GM21390 (cell line): ENCODE measurements at regions not wholly inside any gene's neighbourhood (a gene's known extent, or its start where the extent isn't known, plus 50 kb on each side); places are given as distances from the start of the nearest gene placed in this dataset.
"Not testable (repeated sequence)": the region's sequence is repeated elsewhere in the genome, so short reads cannot be mapped to it uniquely, and the experiment has no call there.

ENCODE experiments used
- ATAC-seq: cut with Tn5 transposase; IDR thresholded peaks from one replicate; pipeline ENCODE4 v1.9.1; 2021; ENCODE audit not compliant: unreplicated experiment

DNA sequence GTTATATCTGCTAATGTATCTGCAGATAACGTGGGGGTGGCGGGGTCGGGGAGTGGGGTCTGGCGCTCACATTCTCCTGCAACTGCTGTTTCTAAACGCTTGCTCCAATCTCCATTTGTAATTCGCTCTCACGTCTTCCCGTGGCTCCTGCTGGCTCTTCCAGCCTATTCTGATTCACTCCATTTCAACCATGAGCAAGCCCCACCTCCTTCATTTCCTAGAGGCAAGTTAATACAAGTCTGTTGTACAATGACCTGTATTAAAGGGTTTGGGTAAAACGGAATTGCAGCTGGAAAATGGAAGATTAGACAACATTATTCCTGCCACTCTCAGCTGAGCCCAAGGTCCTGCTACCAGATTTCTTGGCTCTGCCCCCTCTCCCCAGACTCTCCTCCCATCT, 132.3 kb downstream of the CSNK2A3 start:
- ATAC-seq: no peak

DNA sequence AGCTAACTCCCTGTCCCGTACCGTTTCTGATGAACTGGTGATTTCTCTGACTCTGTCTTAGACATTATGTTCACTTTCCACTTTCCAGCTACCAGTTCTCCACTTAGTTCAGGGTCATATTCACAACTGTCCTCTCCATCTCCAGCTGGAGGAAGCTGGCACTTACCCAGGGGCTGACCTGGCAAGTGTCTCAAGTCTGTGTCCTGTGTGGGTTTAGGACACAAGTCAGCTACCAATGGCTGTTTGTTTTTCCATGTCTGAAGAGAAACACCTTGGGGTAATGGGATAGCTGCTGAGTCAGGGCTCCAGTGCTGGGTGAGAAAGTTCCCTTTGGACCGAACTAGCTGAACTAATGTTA, 134.4 kb downstream of the CSNK2A3 start:
- no peak for ATAC-seq

DNA sequence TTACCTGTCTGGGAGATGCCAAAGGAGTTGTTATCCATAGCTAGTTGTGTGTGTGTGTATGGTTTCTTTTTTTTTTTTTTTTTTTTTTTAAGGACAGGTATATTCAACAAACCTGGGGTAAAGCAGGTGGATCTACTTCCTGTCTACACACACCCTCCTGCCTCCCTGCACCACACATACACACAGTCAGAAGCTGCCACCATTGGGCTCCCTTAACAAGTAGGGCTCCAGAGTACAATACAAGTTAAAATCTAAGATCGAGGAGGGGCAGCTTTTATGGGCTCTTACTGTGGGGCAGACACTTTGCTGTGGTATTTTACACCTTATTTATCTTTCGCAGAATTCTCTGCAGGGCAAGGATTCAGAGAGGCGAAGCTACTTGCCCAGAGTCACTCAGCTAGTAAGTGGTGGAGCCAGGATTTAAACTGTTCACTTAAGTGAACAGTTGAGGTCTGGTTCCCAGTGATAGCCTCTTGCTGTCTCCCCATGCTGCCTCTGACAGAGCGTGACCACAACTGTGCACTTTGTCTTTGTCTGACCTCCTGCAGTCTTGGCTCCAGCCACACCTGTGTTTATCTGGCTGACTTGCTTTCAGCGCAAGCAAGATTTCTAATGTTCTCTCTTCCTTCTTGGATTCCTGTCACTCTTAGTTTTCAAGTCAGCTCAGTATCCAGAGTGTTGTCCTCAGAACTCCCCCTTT, 135.0 kb downstream of the CSNK2A3 start:
- no peak for ATAC-seq

GRCh38 chr11:11217289-11217928, 135.6 kb downstream of the CSNK2A3 start:
- no peak for ATAC-seq

DNA sequence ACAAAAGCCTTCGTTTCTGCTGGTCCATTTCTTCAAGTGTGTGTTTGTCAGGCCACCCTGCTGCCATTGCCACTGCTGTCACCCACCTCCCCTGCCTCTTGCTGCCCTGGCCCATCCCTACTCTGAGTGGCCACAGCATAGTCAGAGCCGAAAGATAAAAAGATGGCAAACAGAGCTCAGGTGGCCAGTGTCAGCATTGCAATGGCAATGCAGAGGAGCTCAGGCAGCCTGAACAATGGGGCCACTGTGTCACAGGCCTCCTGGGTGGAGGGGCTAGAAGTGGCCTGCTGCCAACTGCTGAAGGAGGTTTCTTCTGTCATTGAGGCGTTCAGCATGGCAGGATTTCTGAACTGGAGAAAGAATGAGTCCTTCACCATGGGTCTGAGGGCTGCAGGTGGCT, 137.1 kb downstream of the CSNK2A3 start:
- no peak for ATAC-seq

GRCh38 chr11:11215058-11215815, 137.8 kb downstream of the CSNK2A3 start:
- ATAC-seq: no peak

DNA sequence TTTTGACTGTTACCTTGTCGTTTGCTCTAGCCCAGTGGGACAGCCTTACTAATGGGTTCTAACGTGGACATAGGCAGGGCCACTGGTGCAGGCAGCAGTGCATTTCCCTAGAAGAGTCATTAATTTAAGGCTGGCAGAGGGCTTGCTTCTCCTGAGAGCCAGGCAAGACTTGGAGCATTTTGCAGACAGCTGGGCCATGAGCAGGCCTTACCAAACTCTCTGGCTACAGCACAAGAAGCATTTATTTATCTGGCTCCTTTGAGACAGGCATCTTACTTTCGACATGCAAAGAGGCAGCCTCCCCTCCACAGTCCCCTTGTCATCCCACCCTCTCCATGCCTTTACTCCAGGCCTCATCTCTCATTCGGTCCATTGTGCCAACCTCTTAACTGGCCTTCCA, 139.9 kb downstream of the CSNK2A3 start:
- ATAC-seq: no peak

- no peak for ATAC-seq
These were observed 141.2 kb downstream of the CSNK2A3 start for GRCh38 chr11:11211888-11212287.

- no peak for ATAC-seq
These were observed 141.9 kb downstream of the CSNK2A3 start for GRCh38 chr11:11211186-11211585.

DNA sequence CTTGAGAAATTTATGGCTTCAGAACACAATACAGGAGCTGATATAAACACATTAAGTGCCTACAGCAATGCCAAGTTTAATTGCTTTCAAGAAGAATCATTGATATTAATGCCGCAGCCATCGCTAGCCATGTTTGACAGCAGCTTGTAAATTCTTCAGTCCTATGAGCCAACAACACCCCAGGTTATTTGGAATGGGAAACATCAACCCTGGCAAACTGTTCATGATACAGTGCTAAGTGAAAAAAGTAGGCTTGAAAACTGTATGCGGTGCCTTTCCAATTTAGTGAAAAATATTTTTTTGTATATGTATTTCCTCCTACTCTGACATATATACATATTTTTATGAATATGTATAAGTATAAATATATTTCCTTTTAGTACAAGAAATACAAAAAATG, 142.6 kb downstream of the CSNK2A3 start:
- no peak for ATAC-seq

DNA sequence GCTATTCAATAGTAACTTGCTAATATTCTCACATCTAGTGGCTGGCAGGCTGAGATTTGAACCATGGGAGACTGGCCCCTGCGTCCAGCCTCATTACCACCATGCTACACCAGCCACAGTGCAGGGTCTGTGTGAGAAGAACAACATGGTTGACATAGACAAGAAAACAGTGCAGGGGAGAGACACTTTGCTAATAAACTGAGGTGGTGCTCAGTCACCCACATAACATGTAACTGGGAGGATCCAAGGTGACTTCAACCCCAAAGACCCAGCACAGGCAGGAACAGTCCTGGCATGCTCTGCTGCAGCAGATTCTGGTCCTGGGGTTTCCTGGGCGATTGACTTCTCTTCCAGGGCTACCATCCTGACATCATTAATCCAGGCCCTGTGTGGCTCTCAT, 143.1 kb downstream of the CSNK2A3 start:
- no peak for ATAC-seq

- ATAC-seq: no peak
These were observed 144.1 kb downstream of the CSNK2A3 start for GRCh38 chr11:11208994-11209393.

DNA sequence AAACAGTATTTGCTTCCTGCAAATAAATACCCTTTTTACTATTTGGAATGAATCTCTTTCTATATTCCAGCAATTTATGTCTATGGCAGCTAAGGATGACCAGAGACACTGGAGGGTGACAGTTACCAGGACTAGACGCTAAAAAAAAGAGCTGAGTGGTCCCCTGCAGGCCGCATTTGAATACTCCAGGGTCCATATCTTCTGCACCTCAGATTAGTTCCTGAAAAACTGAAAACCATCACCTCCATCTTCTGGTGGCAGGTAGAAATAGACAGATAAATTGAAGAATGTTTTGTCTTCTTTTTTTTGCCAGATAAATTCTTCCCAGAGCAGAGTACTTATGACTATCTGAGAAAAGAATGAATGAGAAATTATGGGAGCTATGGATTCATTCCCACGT, 145.6 kb downstream of the CSNK2A3 start:
- no peak for ATAC-seq

DNA sequence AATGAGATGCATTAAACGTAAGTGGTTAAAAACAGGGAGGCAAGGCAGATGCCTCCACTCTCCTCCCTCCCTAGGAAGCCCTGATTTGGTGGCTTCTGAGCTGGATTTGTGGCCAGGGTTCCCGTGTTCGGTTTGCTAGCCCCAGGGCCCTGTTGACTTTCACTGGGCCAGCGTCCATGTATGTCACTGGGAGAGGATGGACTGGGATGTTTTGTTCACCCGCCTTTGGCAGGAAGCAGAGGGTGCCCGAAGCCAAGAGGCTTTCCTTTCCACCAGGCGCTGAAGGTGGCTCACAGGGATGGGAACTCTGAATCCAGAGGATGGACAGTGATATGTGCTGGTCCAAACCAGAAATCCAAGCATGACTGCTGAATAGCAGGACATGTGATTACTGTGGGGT, 146.6 kb downstream of the CSNK2A3 start:
- no peak for ATAC-seq

DNA sequence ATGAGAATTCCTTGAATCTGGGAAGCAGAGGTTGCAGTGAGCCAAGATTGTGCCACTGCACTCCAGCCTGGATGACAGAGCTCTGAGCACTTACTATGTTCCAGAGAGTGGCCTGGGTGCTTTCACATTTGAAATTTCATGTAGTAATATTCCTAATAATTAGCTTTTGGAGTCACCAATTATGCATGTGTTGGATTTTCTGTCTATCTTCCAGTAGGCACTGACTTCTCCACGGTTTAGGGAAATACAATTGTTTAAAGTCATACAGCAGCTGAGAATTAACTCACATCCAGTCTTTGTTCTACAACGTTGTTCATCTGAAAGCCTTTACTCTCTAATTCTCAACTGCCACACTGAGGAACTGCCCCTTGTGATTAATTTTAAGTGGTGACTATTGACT, 150.2 kb downstream of the CSNK2A3 start:
- ATAC-seq: no peak

- ATAC-seq: not testable (repeated sequence)
These were observed 151.7 kb downstream of the CSNK2A3 start for GRCh38 chr11:11201302-11201701.

- ATAC-seq: no peak
These were observed 160.5 kb downstream of the CSNK2A3 start for GRCh38 chr11:11192541-11192940.

DNA sequence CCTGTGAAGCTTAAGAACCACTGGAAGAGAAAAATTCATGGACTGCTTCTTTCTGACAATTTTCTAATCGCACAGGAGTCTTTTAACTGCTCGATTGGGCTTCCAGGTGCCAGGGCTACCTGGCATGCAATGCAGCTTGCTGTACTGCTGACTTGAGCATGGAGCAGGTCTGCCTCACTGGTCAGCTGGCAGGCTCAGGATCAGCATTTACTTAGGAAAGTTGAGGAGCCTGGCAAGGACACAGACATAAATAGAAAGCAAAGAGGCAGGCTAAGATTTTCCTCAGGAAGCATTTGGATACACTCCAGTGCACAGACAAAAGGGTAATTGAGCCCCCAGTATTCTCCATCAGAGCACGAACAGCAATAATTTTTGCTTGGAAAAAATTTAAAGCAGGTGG, 163.5 kb downstream of the CSNK2A3 start:
- ATAC-seq: no peak

- ATAC-seq: no peak
These were observed 166.8 kb downstream of the CSNK2A3 start for GRCh38 chr11:11186249-11186648.

GRCh38 chr11:11182261-11182660, 170.8 kb downstream of the CSNK2A3 start:
- ATAC-seq: no peak

GRCh38 chr11:11178671-11179638, 174.1 kb downstream of the CSNK2A3 start:
- ATAC-seq: no peak
